Muscle of leg (tissue), 3 donors: ENCODE measurements at regions not wholly inside any gene's neighbourhood (a gene's known extent, or its start where the extent isn't known, plus 50 kb on each side); places are given as distances from the start of the nearest gene placed in this dataset.
"Not testable (repeated sequence)": the region's sequence is repeated elsewhere in the genome, so short reads cannot be mapped to it uniquely, and the experiment has no call there.

Source experiments
- DNase-seq: peaks from one replicate; pipeline ENCODE4 v3.0.0; 2013
- H3K27ac ChIP-seq: one replicate; pipeline ENCODE4 v1.5.1; 2013; ENCODE audit warnings: mild to moderate bottlenecking, low read length, control low read depth
- H3K27me3 ChIP-seq: one replicate; pipeline ENCODE4 v1.6.1; 2013; ENCODE audit warnings: low read length; ENCODE audit not compliant: control insufficient read depth, insufficient read depth
- H3K36me3 ChIP-seq: one replicate; pipeline ENCODE4 v1.6.1; 2013; ENCODE audit warnings: low read length; ENCODE audit not compliant: control insufficient read depth, insufficient read depth
- H3K4me1 ChIP-seq: one replicate; pipeline ENCODE4 v1.6.1; 2013; ENCODE audit warnings: low read length; ENCODE audit not compliant: control insufficient read depth, insufficient read depth
- H3K4me3 ChIP-seq: one replicate; pipeline ENCODE4 v1.5.1; 2013; ENCODE audit warnings: low read length, control low read depth
- H3K9me3 ChIP-seq: replicated peaks from 2 replicates; pipeline ENCODE4 v1.6.1; 2013; ENCODE audit warnings: low read depth, low read length; ENCODE audit not compliant: control insufficient read depth
- WGBS: methylation state at CpG from one replicate; pipeline ENCODE4 v1.1.5; 2013; ENCODE audit warnings: missing lambda C conversion rate; ENCODE audit not compliant: insufficient coverage; 5-methylcytosine and 5-hydroxymethylcytosine counted together

- H3K4me1 ChIP-seq: peaks cover 31% of the 10 kb centered on the region
- H3K27ac ChIP-seq: peak overlapping the region; percentile 89
- H3K9me3 ChIP-seq, H3K36me3 ChIP-seq, H3K4me3 ChIP-seq, H3K27me3 ChIP-seq: not testable (repeated sequence)
- DNase-seq: peak; percentile 88
- WGBS: no CpG with 5 or more reads among the region's 3 CpGs
Observed at GRCh38 chr17:64741916-64742315, 79.8 kb upstream of the SMURF2 start.

GRCh38 chr17:64741038-64741641 lies 79.0 kb upstream of the SMURF2 start:
- Histone ChIP-seq H3K27ac (peak overlapping the region; percentile 89), H3K27me3 (no peaks in the 10 kb centered on the region), H3K36me3 (no peaks in the 10 kb centered on the region), H3K4me3 (no peak overlapping the region), H3K4me1 (peaks cover 31% of the 10 kb centered on the region), H3K9me3 (no peaks in the 10 kb centered on the region)
- 10% methylated on average over 2 of the region's 6 CpGs for WGBS
- peak; percentile 75 for DNase-seq

- Histone ChIP-seq H3K9me3 (no peaks in the 10 kb centered on the region), H3K4me1 (peaks cover 31% of the 10 kb centered on the region), H3K27ac (peak overlapping the region; percentile 89), H3K36me3 (no peaks in the 10 kb centered on the region), H3K4me3 (no peak overlapping the region), H3K27me3 (no peaks in the 10 kb centered on the region)
- peak; percentile 64 for DNase-seq
- 24% methylated on average over 6 of the region's 9 CpGs for WGBS
Observed at GRCh38 chr17:64739316-64740058, 77.4 kb upstream of the SMURF2 start.

GRCh38 chr17:64736804-64737492 lies 74.8 kb upstream of the SMURF2 start:
- no CpG with 5 or more reads among the region's 8 CpGs for WGBS
- peaks cover 38% of the 10 kb centered on the region for H3K4me1 ChIP-seq
- H3K27ac ChIP-seq: no peak overlapping the region
- no peaks in the 10 kb centered on the region for H3K27me3 ChIP-seq
- H3K36me3 ChIP-seq: no peaks in the 10 kb centered on the region
- H3K4me3 ChIP-seq: no peak overlapping the region
- H3K9me3 ChIP-seq: no peaks in the 10 kb centered on the region
- no peak for DNase-seq

- 5% methylated on average over 4 of the region's 12 CpGs for WGBS
- Histone ChIP-seq H3K9me3 (no peaks in the 10 kb centered on the region), H3K27ac (peak overlapping the region; percentile 84), H3K4me1 (peaks cover 18% of the 10 kb centered on the region), H3K4me3 (no peak overlapping the region), H3K27me3 (no peaks in the 10 kb centered on the region), H3K36me3 (no peaks in the 10 kb centered on the region)
- peak; percentile 91 for DNase-seq
Observed at GRCh38 chr17:64732336-64733006, 70.4 kb upstream of the SMURF2 start.

GRCh38 chr17:64730023-64730422 lies 67.9 kb upstream of the SMURF2 start:
- not testable (repeated sequence) for H3K27me3 ChIP-seq, H3K36me3 ChIP-seq, DNase-seq, H3K9me3 ChIP-seq, H3K27ac ChIP-seq, H3K4me3 ChIP-seq
- 80% methylated on average over 2 of the region's 6 CpGs for WGBS
- peaks cover 21% of the 10 kb centered on the region for H3K4me1 ChIP-seq

- Histone ChIP-seq H3K4me3 (no peak overlapping the region), H3K27ac (no peak overlapping the region), H3K27me3 (no peaks in the 10 kb centered on the region), H3K4me1 (peaks cover 23% of the 10 kb centered on the region), H3K9me3 (no peaks in the 10 kb centered on the region), H3K36me3 (no peaks in the 10 kb centered on the region)
- WGBS: 60% methylated on average over 1 of the region's 7 CpGs
- DNase-seq: no peak
Observed at GRCh38 chr17:64729201-64729600, 67.1 kb upstream of the SMURF2 start.

- Histone ChIP-seq H3K4me1 (peaks cover 25% of the 10 kb centered on the region), H3K27me3 (no peaks in the 10 kb centered on the region), H3K36me3 (no peaks in the 10 kb centered on the region), H3K27ac (peak overlapping the region; percentile 35), H3K4me3 (no peak overlapping the region), H3K9me3 (no peaks in the 10 kb centered on the region)
- WGBS: 79% methylated on average over 5 of the region's 8 CpGs
- no peak for DNase-seq
Observed at GRCh38 chr17:64728041-64728695, 66.1 kb upstream of the SMURF2 start.

- H3K27me3 ChIP-seq, DNase-seq, H3K36me3 ChIP-seq, H3K4me3 ChIP-seq, H3K9me3 ChIP-seq, H3K27ac ChIP-seq: not testable (repeated sequence)
- 100% methylated on average over 2 of the region's 5 CpGs for WGBS
- H3K4me1 ChIP-seq: peaks cover 12% of the 10 kb centered on the region
Observed at GRCh38 chr17:64726025-64726424, 63.9 kb upstream of the SMURF2 start.
